Activated CD4-positive, alpha-beta memory T cell treated with anti-CD3 and anti-CD28 coated beads for 36 hours (primary cell): ENCODE measurements at regions not wholly inside any gene's neighbourhood (a gene's known extent, or its start where the extent isn't known, plus 50 kb on each side); places are given as distances from the start of the nearest gene placed in this dataset.

Experiments
- CTCF ChIA-PET: fragments of 350-600 bp; sonication (Branson Sonifier 250); formaldehyde crosslinking; loops from one replicate; lab custom pipeline; 2021; ENCODE audit warnings: antibody characterized with exemption, inconsistent platforms; lab: Charles Lee
- POLR2A ChIA-PET: fragments of 350-600 bp; sonication (Branson Sonifier 250); formaldehyde crosslinking; loops from one replicate; lab custom pipeline; 2021; ENCODE audit warnings: antibody characterized with exemption; lab: Charles Lee
- DNase-seq: peaks from one replicate; pipeline ENCODE4 v3.0.0-alpha.2; 2020
- H3K27ac Mint-ChIP-seq: one replicate; pipeline ENCODE4 v1.8.0; 2021; ENCODE audit warnings: mixed read lengths
- H3K27me3 Mint-ChIP-seq: one replicate; pipeline ENCODE4 v1.8.0; 2021; ENCODE audit warnings: mixed read lengths
- H3K36me3 Mint-ChIP-seq: one replicate; pipeline ENCODE4 v1.8.0; 2021; ENCODE audit warnings: mixed read lengths
- H3K4me1 Mint-ChIP-seq: one replicate; pipeline ENCODE4 v1.8.0; 2021; ENCODE audit warnings: low read depth, mixed read lengths
- H3K4me3 Mint-ChIP-seq: one replicate; pipeline ENCODE4 v1.8.0; 2021; ENCODE audit warnings: mild to moderate bottlenecking, mixed read lengths
- H3K9me3 Mint-ChIP-seq: one replicate; pipeline ENCODE4 v1.8.0; 2021; ENCODE audit warnings: mixed read lengths
- intact Hi-C: fragments of 100-400 bp; cut with micrococcal nuclease; formaldehyde crosslinking; loops from one replicate; pipeline ENCODE4 v1.15.1; 2023

- H3K4me3 Mint-ChIP-seq = no peak overlapping the region
- CTCF ChIA-PET = no interaction called here
- no peaks in the 10 kb centered on the region for H3K27me3 Mint-ChIP-seq
- H3K9me3 Mint-ChIP-seq = peaks cover 15% of the 10 kb centered on the region
- H3K4me1 Mint-ChIP-seq = peaks cover 1% of the 10 kb centered on the region
- H3K27ac Mint-ChIP-seq = no peak overlapping the region
- DNase-seq = no peak
- intact Hi-C loops = no loop called here
- POLR2A ChIA-PET = no interaction called here
- H3K36me3 Mint-ChIP-seq = no peaks in the 10 kb centered on the region
Observed at GRCh38 chr4:19735012-19735411, 516.7 kb upstream of the SLIT2 start.

GRCh38 chr4:19729886-19730651 lies 521.6 kb upstream of the SLIT2 start:
- no peak overlapping the region for H3K27ac Mint-ChIP-seq
- peaks cover 6% of the 10 kb centered on the region for H3K4me1 Mint-ChIP-seq
- CTCF ChIA-PET = no interaction called here
- DNase-seq = no peak
- intact Hi-C loops = no loop called here
- H3K4me3 Mint-ChIP-seq = no peak overlapping the region
- no peaks in the 10 kb centered on the region for H3K27me3 Mint-ChIP-seq
- no peaks in the 10 kb centered on the region for H3K36me3 Mint-ChIP-seq
- H3K9me3 Mint-ChIP-seq = peaks cover 28% of the 10 kb centered on the region
- POLR2A ChIA-PET = no interaction called here

GRCh38 chr4:19728773-19729172 lies 522.9 kb upstream of the SLIT2 start:
- no peak for DNase-seq
- intact Hi-C loops = no loop called here
- H3K4me1 Mint-ChIP-seq = peaks cover 6% of the 10 kb centered on the region
- H3K27ac Mint-ChIP-seq = no peak overlapping the region
- peaks cover 21% of the 10 kb centered on the region for H3K9me3 Mint-ChIP-seq
- ChIA-PET CTCF (no interaction called here), POLR2A (no interaction called here)
- no peaks in the 10 kb centered on the region for H3K36me3 Mint-ChIP-seq
- H3K27me3 Mint-ChIP-seq = no peaks in the 10 kb centered on the region
- no peak overlapping the region for H3K4me3 Mint-ChIP-seq

GRCh38 chr4:19727141-19727540 lies 524.6 kb upstream of the SLIT2 start:
- intact Hi-C loops = no loop called here
- ChIA-PET POLR2A (no interaction called here), CTCF (no interaction called here)
- no peak for DNase-seq
- Mint-ChIP-seq H3K27ac (no peak overlapping the region), H3K36me3 (no peaks in the 10 kb centered on the region), H3K9me3 (peaks cover 27% of the 10 kb centered on the region), H3K27me3 (no peaks in the 10 kb centered on the region), H3K4me1 (peaks cover 6% of the 10 kb centered on the region), H3K4me3 (no peak overlapping the region)

- no peaks in the 10 kb centered on the region for H3K27me3 Mint-ChIP-seq
- peaks cover 24% of the 10 kb centered on the region for H3K9me3 Mint-ChIP-seq
- ChIA-PET CTCF (no interaction called here), POLR2A (no interaction called here)
- H3K36me3 Mint-ChIP-seq = no peaks in the 10 kb centered on the region
- H3K4me3 Mint-ChIP-seq = no peak overlapping the region
- H3K27ac Mint-ChIP-seq = no peak overlapping the region
- DNase-seq = no peak
- intact Hi-C loops = no loop called here
- H3K4me1 Mint-ChIP-seq = peaks cover 6% of the 10 kb centered on the region
Observed at GRCh38 chr4:19725130-19725529, 526.6 kb upstream of the SLIT2 start.

GRCh38 chr4:19722404-19722803 lies 529.3 kb upstream of the SLIT2 start:
- peaks cover 17% of the 10 kb centered on the region for H3K9me3 Mint-ChIP-seq
- ChIA-PET CTCF (no interaction called here), POLR2A (no interaction called here)
- intact Hi-C loops = no loop called here
- no peak for DNase-seq
- no peaks in the 10 kb centered on the region for H3K27me3 Mint-ChIP-seq
- H3K36me3 Mint-ChIP-seq = no peaks in the 10 kb centered on the region
- H3K4me1 Mint-ChIP-seq = no peaks in the 10 kb centered on the region
- H3K27ac Mint-ChIP-seq = no peak overlapping the region
- no peak overlapping the region for H3K4me3 Mint-ChIP-seq

- intact Hi-C loops = no loop called here
- H3K36me3 Mint-ChIP-seq = no peaks in the 10 kb centered on the region
- H3K27ac Mint-ChIP-seq = no peak overlapping the region
- CTCF ChIA-PET = no interaction called here
- peaks cover 17% of the 10 kb centered on the region for H3K9me3 Mint-ChIP-seq
- no peaks in the 10 kb centered on the region for H3K27me3 Mint-ChIP-seq
- no peaks in the 10 kb centered on the region for H3K4me1 Mint-ChIP-seq
- H3K4me3 Mint-ChIP-seq = no peak overlapping the region
- DNase-seq = no peak
- POLR2A ChIA-PET = no interaction called here
Observed at GRCh38 chr4:19721587-19721986, 530.1 kb upstream of the SLIT2 start.

GRCh38 chr4:19720610-19721009 lies 531.1 kb upstream of the SLIT2 start:
- Mint-ChIP-seq H3K27ac (no peak overlapping the region), H3K4me3 (no peak overlapping the region), H3K9me3 (peaks cover 13% of the 10 kb centered on the region), H3K27me3 (no peaks in the 10 kb centered on the region), H3K36me3 (no peaks in the 10 kb centered on the region), H3K4me1 (no peaks in the 10 kb centered on the region)
- no peak for DNase-seq
- CTCF ChIA-PET = no interaction called here
- intact Hi-C loops = no loop called here
- POLR2A ChIA-PET = no interaction called here

- intact Hi-C loops = no loop called here
- Mint-ChIP-seq H3K9me3 (peaks cover 13% of the 10 kb centered on the region), H3K27me3 (no peaks in the 10 kb centered on the region), H3K36me3 (no peaks in the 10 kb centered on the region), H3K4me3 (no peak overlapping the region), H3K4me1 (no peaks in the 10 kb centered on the region), H3K27ac (no peak overlapping the region)
- ChIA-PET POLR2A (no interaction called here), CTCF (no interaction called here)
- no peak for DNase-seq
Observed at GRCh38 chr4:19720190-19720589, 531.5 kb upstream of the SLIT2 start.

GRCh38 chr4:19711871-19712270 lies 539.8 kb upstream of the SLIT2 start:
- no peaks in the 10 kb centered on the region for H3K4me1 Mint-ChIP-seq
- no peak for DNase-seq
- ChIA-PET POLR2A (no interaction called here), CTCF (no interaction called here)
- no peaks in the 10 kb centered on the region for H3K36me3 Mint-ChIP-seq
- intact Hi-C loops = no loop called here
- H3K27ac Mint-ChIP-seq = no peak overlapping the region
- peaks cover 17% of the 10 kb centered on the region for H3K9me3 Mint-ChIP-seq
- no peak overlapping the region for H3K4me3 Mint-ChIP-seq
- H3K27me3 Mint-ChIP-seq = no peaks in the 10 kb centered on the region

GRCh38 chr4:19707876-19708275 lies 543.8 kb upstream of the SLIT2 start:
- Mint-ChIP-seq H3K27ac (no peak overlapping the region), H3K27me3 (no peaks in the 10 kb centered on the region), H3K4me1 (no peaks in the 10 kb centered on the region), H3K36me3 (no peaks in the 10 kb centered on the region), H3K9me3 (peaks cover 11% of the 10 kb centered on the region), H3K4me3 (no peak overlapping the region)
- ChIA-PET POLR2A (no interaction called here), CTCF (no interaction called here)
- no peak for DNase-seq
- intact Hi-C loops = no loop called here

- H3K4me1 Mint-ChIP-seq = no peaks in the 10 kb centered on the region
- CTCF ChIA-PET = no interaction called here
- H3K4me3 Mint-ChIP-seq = no peak overlapping the region
- no peak for DNase-seq
- H3K27ac Mint-ChIP-seq = no peak overlapping the region
- H3K9me3 Mint-ChIP-seq = peaks cover 11% of the 10 kb centered on the region
- no peaks in the 10 kb centered on the region for H3K36me3 Mint-ChIP-seq
- intact Hi-C loops = no loop called here
- POLR2A ChIA-PET = no interaction called here
- no peaks in the 10 kb centered on the region for H3K27me3 Mint-ChIP-seq
Observed at GRCh38 chr4:19703391-19703790, 548.3 kb upstream of the SLIT2 start.

GRCh38 chr4:19700992-19701391 lies 550.7 kb upstream of the SLIT2 start:
- intact Hi-C loops = no loop called here
- H3K27ac Mint-ChIP-seq = no peak overlapping the region
- no peaks in the 10 kb centered on the region for H3K27me3 Mint-ChIP-seq
- H3K36me3 Mint-ChIP-seq = no peaks in the 10 kb centered on the region
- no peaks in the 10 kb centered on the region for H3K4me1 Mint-ChIP-seq
- ChIA-PET POLR2A (no interaction called here), CTCF (no interaction called here)
- no peak for DNase-seq
- H3K4me3 Mint-ChIP-seq = no peak overlapping the region
- peaks cover 13% of the 10 kb centered on the region for H3K9me3 Mint-ChIP-seq
